Spleen (tissue), 11 donors: ENCODE measurements at regions not wholly inside any gene's neighbourhood (a gene's known extent, or its start where the extent isn't known, plus 50 kb on each side); places are given as distances from the start of the nearest gene placed in this dataset.

Experiments used
- DNase-seq: peaks from one replicate; pipeline ENCODE4 v3.0.0-alpha.2; 2020
- H3K27ac ChIP-seq, 8 donors: fragments of 200-600 bp; sonication (generic) in 7 of 8; 1 replicate in 4 of 8; 2 replicates in 4 of 8; pipeline versions ENCODE4 v1.5.0 to v1.8.0; 2016 to 2021; ENCODE audit warnings: inconsistent platforms in 4 of 8, mild to moderate bottlenecking in 4 of 8, moderate library complexity in 1 of 8
- H3K27me3 ChIP-seq, 7 donors: fragments of 200-600 bp; sonication (generic) in 6 of 7; replicated peaks in 1 of 7; 1 replicate in 4 of 7; 2 replicates in 3 of 7; pipeline versions ENCODE4 v1.5.0 to v1.8.0; 2016 to 2021; ENCODE audit warnings: inconsistent platforms in 3 of 7, mild to moderate bottlenecking in 1 of 7
- H3K36me3 ChIP-seq, 6 donors: fragments of 200-600 bp; sonication (generic) in 5 of 6; 1 replicate in 4 of 6; 2 replicates in 2 of 6; pipeline versions ENCODE4 v1.5.0 to v1.8.0; 2016 to 2021; ENCODE audit warnings: inconsistent platforms in 2 of 6
- H3K4me1 ChIP-seq, 6 donors: fragments of 200-600 bp; sonication (generic) in 5 of 6; 1 replicate in 3 of 6; 2 replicates in 3 of 6; pipeline versions ENCODE4 v1.5.0 to v1.8.0; 2016 to 2021; ENCODE audit warnings: inconsistent platforms in 3 of 6
- H3K4me3 ChIP-seq, 8 donors: fragments of 200-600 bp; sonication (generic) in 7 of 8; 1 replicate in 4 of 8; 2 replicates in 4 of 8; pipeline versions ENCODE4 v1.5.0 to v1.8.0; 2016 to 2021; ENCODE audit warnings: inconsistent platforms in 4 of 8, mild to moderate bottlenecking in 4 of 8, moderate library complexity in 2 of 8
- H3K9me3 ChIP-seq, 8 donors: fragments of 200-600 bp; sonication (generic) in 7 of 8; 1 replicate in 4 of 8; 2 replicates in 4 of 8; pipeline versions ENCODE4 v1.5.0 to v1.8.0; 2016 to 2021; ENCODE audit warnings: inconsistent platforms in 4 of 8
- CTCF ChIP-seq, 11 experiments: fragments of 200-600 bp in 7 of 11; fragments of 450-650 bp in 4 of 11; sonication (generic) in 4 of 11; IDR thresholded peaks in 8 of 11; conservative IDR thresholded peaks in 3 of 11; 1 replicate in 7 of 11; 2 replicates in 4 of 11; pipeline versions ENCODE4 v1.4.0 to v1.8.0; 2016 to 2021; ENCODE audit warnings: antibody characterized with exemption in 11 of 11, inconsistent platforms in 4 of 11, mild to moderate bottlenecking in 1 of 11
- POLR2A ChIP-seq, 3 donors: fragments of 450-650 bp; IDR thresholded peaks; one replicate each; pipeline ENCODE4 v1.5.1; 2017; ENCODE audit warnings: antibody characterized with exemption in 3 of 3, mild to moderate bottlenecking in 1 of 3
- POLR2AphosphoS5 ChIP-seq, 3 donors: sonication (generic); formaldehyde crosslinking; IDR thresholded peaks; one replicate each; pipeline ENCODE4 v1.5.1; 2017; ENCODE audit warnings: antibody characterized with exemption in 3 of 3
- WGBS, 5 donors: extraction: QIAGEN DNeasy Blood & Tissue Kit in 3 of 5; methylation state at CpG; one replicate each; pipeline versions ENCODE4 v1.1.5 to v1.1.7; 2013 to 2018; 5-methylcytosine and 5-hydroxymethylcytosine counted together
- intact Hi-C: fragments of 100-400 bp; cut with DNase I; formaldehyde crosslinking; loops from one replicate; pipeline ENCODE4 v1.15.0; 2023; ENCODE audit warnings: low total_unique reads
- donor health status: healthy with polysubstance abuse.
- donor health status: DM: no; HTN: no; CAD: no; lungs with moderate emphysema.
- donor health status: DM: no; HTN: no; CAD: no.
- donor health status: Bipolar disorder and iron deficiency.
- donor health status: healthy.
- donor health status: DM: no; HTN: no; CAD: no.
- donor health status: DM: yes; HTN: yes; CAD: no.

GRCh38 chr9:73738741-73739530 lies 587.3 kb downstream of the ANXA1 start:
- no peak for DNase-seq
- H3K4me1 ChIP-seq: no peaks in the 10 kb centered on the region
- WGBS, 5 donors: 69 to 91% (median 78%) methylated on average over 3 of the region's 3 CpGs
- H3K27ac ChIP-seq: no peak overlapping the region
- no peak for TF ChIP-seq POLR2AphosphoS5 (IDR thresholded peaks at IDR 0.05)
- no peak for TF ChIP-seq POLR2A (IDR thresholded peaks at IDR 0.05)
- TF ChIP-seq CTCF (IDR thresholded peaks at IDR 0.05 in 8 of 11, conservative IDR thresholded peaks at IDR 0.05 in 3 of 11): no peak
- H3K36me3 ChIP-seq: no peaks in the 10 kb centered on the region
- intact Hi-C loops: no loop called here
- H3K27me3 ChIP-seq: no peaks in the 10 kb centered on the region
- H3K9me3 ChIP-seq: no peaks in the 10 kb centered on the region
- no peak overlapping the region for H3K4me3 ChIP-seq

- DNase-seq: no peak
- intact Hi-C loops: no loop called here
- no peaks in the 10 kb centered on the region for H3K4me1 ChIP-seq
- no peaks in the 10 kb centered on the region for H3K36me3 ChIP-seq
- no peaks in the 10 kb centered on the region for H3K27me3 ChIP-seq
- H3K9me3 ChIP-seq: peaks cover 0 to 8% (median 0%) of the 10 kb centered on the region in 8 donors
- TF ChIP-seq CTCF (IDR thresholded peaks at IDR 0.05 in 8 of 11, conservative IDR thresholded peaks at IDR 0.05 in 3 of 11) (no peak), POLR2A (IDR thresholded peaks at IDR 0.05) (no peak), POLR2AphosphoS5 (IDR thresholded peaks at IDR 0.05) (no peak)
- 52 to 73% (median 58%) methylated on average over 1 of the region's 1 CpG for WGBS, 5 donors
- H3K27ac ChIP-seq: no peak overlapping the region
- no peak overlapping the region for H3K4me3 ChIP-seq
Measured at GRCh38 chr9:73741316-73741715, 589.7 kb downstream of the ANXA1 start.

GRCh38 chr9:73742412-73742811 lies 590.7 kb downstream of the ANXA1 start:
- Histone ChIP-seq H3K36me3 (no peaks in the 10 kb centered on the region), H3K4me3 (no peak overlapping the region), H3K27ac (no peak overlapping the region), H3K27me3 (no peaks in the 10 kb centered on the region), H3K9me3 (peaks cover 0 to 11% (median 0%) of the 10 kb centered on the region in 8 donors), H3K4me1 (no peaks in the 10 kb centered on the region)
- DNase-seq: no peak
- 74 to 85% (median 80%) methylated on average over 3 of the region's 3 CpGs for WGBS, 5 donors
- TF ChIP-seq POLR2AphosphoS5 (IDR thresholded peaks at IDR 0.05): no peak
- TF ChIP-seq POLR2A (IDR thresholded peaks at IDR 0.05): no peak
- TF ChIP-seq CTCF (IDR thresholded peaks at IDR 0.05 in 8 of 11, conservative IDR thresholded peaks at IDR 0.05 in 3 of 11): no peak
- intact Hi-C loops: no loop called here

GRCh38 chr9:73743826-73744225 lies 592.2 kb downstream of the ANXA1 start:
- Histone ChIP-seq H3K27me3 (no peaks in the 10 kb centered on the region), H3K4me3 (no peak overlapping the region), H3K4me1 (no peaks in the 10 kb centered on the region), H3K9me3 (peaks cover 0 to 11% (median 0%) of the 10 kb centered on the region in 8 donors), H3K27ac (no peak overlapping the region), H3K36me3 (no peaks in the 10 kb centered on the region)
- intact Hi-C loops: no loop called here
- 65 to 82% (median 77%) methylated on average over 1 of the region's 1 CpG for WGBS, 5 donors
- TF ChIP-seq POLR2AphosphoS5 (IDR thresholded peaks at IDR 0.05) (no peak), POLR2A (IDR thresholded peaks at IDR 0.05) (no peak), CTCF (IDR thresholded peaks at IDR 0.05 in 8 of 11, conservative IDR thresholded peaks at IDR 0.05 in 3 of 11) (no peak)
- no peak for DNase-seq
